CD14-positive monocyte (primary cell): ENCODE measurements at regions not wholly inside any gene's neighbourhood (a gene's known extent, or its start where the extent isn't known, plus 50 kb on each side); places are given as distances from the start of the nearest gene placed in this dataset.

Experiments used
- DNase-seq, 3 donors: peaks; one replicate each; pipeline ENCODE4 v3.0.0-alpha.2; 2011 to 2022
- H2AFZ ChIP-seq: 2 replicates; pipeline ENCODE4 v1.6.0; 2012; ENCODE audit warnings: mild to moderate bottlenecking, low read depth, low read length, inconsistent platforms; ENCODE audit not compliant: insufficient read depth, poor library complexity, severe bottlenecking
- H3K27ac ChIP-seq, 2 donors: 1 replicate in 1 of 2; 2 replicates in 1 of 2; pipeline ENCODE4 v1.5.1; 2012 to 2013; ENCODE audit warnings: low read length in 2 of 2, control low read depth in 1 of 2, inconsistent platforms in 1 of 2, low read depth in 1 of 2, mild to moderate bottlenecking in 1 of 2
- H3K27me3 ChIP-seq, 2 donors: one replicate each; pipeline versions ENCODE4 v1.6.0 to v1.6.1; 2011 to 2013; ENCODE audit warnings: low read length in 2 of 2; ENCODE audit not compliant: control insufficient read depth in 2 of 2, insufficient read depth in 2 of 2
- H3K36me3 ChIP-seq, 2 donors: replicated peaks in 1 of 2; 1 replicate in 1 of 2; 2 replicates in 1 of 2; pipeline versions ENCODE4 v1.5.1 to v1.6.1; 2012 to 2013; ENCODE audit warnings: low read length in 2 of 2, control low read depth in 1 of 2, inconsistent platforms in 1 of 2, mild to moderate bottlenecking in 1 of 2; ENCODE audit not compliant: insufficient read depth in 2 of 2, control insufficient read depth in 1 of 2
- H3K4me1 ChIP-seq, 2 donors: 1 replicate in 1 of 2; 2 replicates in 1 of 2; pipeline versions ENCODE4 v1.5.1 to v1.6.1; 2012 to 2013; ENCODE audit warnings: low read length in 2 of 2, control low read depth in 1 of 2, inconsistent platforms in 1 of 2, mild to moderate bottlenecking in 1 of 2, moderate library complexity in 1 of 2; ENCODE audit not compliant: insufficient read depth in 2 of 2, control insufficient read depth in 1 of 2
- H3K4me2 ChIP-seq: replicated peaks from 2 replicates; pipeline ENCODE3; 2012; ENCODE audit warnings: low read length, moderate library complexity, mild to moderate bottlenecking; ENCODE audit not compliant: poor library complexity, severe bottlenecking; ENCODE audit errors: extremely low read depth
- H3K4me3 ChIP-seq, 3 experiments: fragments of 200-600 bp in 1 of 3; sonication (generic) in 1 of 3; replicated peaks in 1 of 3; 1 replicate in 2 of 3; 2 replicates in 1 of 3; pipeline ENCODE4 v1.5.1; 2011 to 2013; ENCODE audit warnings: low read length in 3 of 3, mild to moderate bottlenecking in 3 of 3, control low read depth in 2 of 3, low read depth in 2 of 3, inconsistent platforms in 1 of 3, moderate library complexity in 1 of 3
- H3K79me2 ChIP-seq: 2 replicates; pipeline ENCODE4 v1.6.0; 2012; ENCODE audit warnings: mild to moderate bottlenecking, control low read depth, inconsistent platforms, low read length, moderate library complexity; ENCODE audit not compliant: insufficient read depth
- H3K9ac ChIP-seq: 2 replicates; pipeline ENCODE4 v1.6.0; 2017; ENCODE audit warnings: low read length, mild to moderate bottlenecking; ENCODE audit not compliant: insufficient read depth, poor library complexity, severe bottlenecking
- H3K9me3 ChIP-seq, 2 donors: replicated peaks in 1 of 2; 1 replicate in 1 of 2; 2 replicates in 1 of 2; pipeline versions ENCODE4 v1.5.1 to v1.6.1; 2012 to 2013; ENCODE audit warnings: low read length in 2 of 2, control low read depth in 1 of 2; ENCODE audit not compliant: control insufficient read depth in 1 of 2, insufficient read depth in 1 of 2
- H4K20me1 ChIP-seq: 2 replicates; pipeline ENCODE4 v1.6.0; 2012; ENCODE audit warnings: mild to moderate bottlenecking, low read length, control low read depth, moderate library complexity; ENCODE audit not compliant: insufficient read depth
- H3K27ac Mint-ChIP-seq, 7 donors: one replicate each; pipeline ENCODE4 v1.8.0; 2020; ENCODE audit warnings: mild to moderate bottlenecking in 7 of 7, mixed read lengths in 7 of 7, moderate library complexity in 6 of 7, inconsistent platforms in 2 of 7
- H3K27me3 Mint-ChIP-seq, 3 donors: one replicate each; pipeline ENCODE4 v1.8.0; 2021 to 2022; ENCODE audit warnings: low read depth in 3 of 3, mild to moderate bottlenecking in 3 of 3, mixed read lengths in 3 of 3, moderate library complexity in 3 of 3, inconsistent platforms in 1 of 3
- H3K36me3 Mint-ChIP-seq, 2 donors: one replicate each; pipeline ENCODE4 v1.8.0; 2020; ENCODE audit warnings: mixed read lengths in 2 of 2, inconsistent platforms in 1 of 2, mild to moderate bottlenecking in 1 of 2
- H3K4me1 Mint-ChIP-seq: one replicate; pipeline ENCODE4 v1.8.0; 2020; ENCODE audit warnings: mild to moderate bottlenecking, mixed read lengths
- H3K4me3 Mint-ChIP-seq, 2 donors: one replicate each; pipeline ENCODE4 v1.8.0; 2020; ENCODE audit warnings: mild to moderate bottlenecking in 2 of 2, mixed read lengths in 2 of 2, moderate library complexity in 1 of 2
- H3K9me3 Mint-ChIP-seq, 7 donors: one replicate each; pipeline ENCODE4 v1.8.0; 2020 to 2022; ENCODE audit warnings: mixed read lengths in 7 of 7, mild to moderate bottlenecking in 6 of 7, moderate library complexity in 6 of 7, inconsistent platforms in 2 of 7
- WGBS: methylation state at CpG from one replicate; pipeline ENCODE4 v1.1.5; 2013; ENCODE audit warnings: missing lambda C conversion rate; ENCODE audit not compliant: insufficient coverage; 5-methylcytosine and 5-hydroxymethylcytosine counted together
- intact Hi-C, 2 donors: fragments of 100-400 bp; cut with micrococcal nuclease; formaldehyde crosslinking; loops; one replicate each; pipeline versions ENCODE4 v1.15.0 to v1.15.1; 2023
- TF ChIP-seq, protein P1 (sequence below): fragments of 200-600 bp; IDR thresholded peaks from one replicate; pipeline ENCODE4 v1.8.0; 2022; ENCODE audit warnings: antibody characterized with exemption, mild to moderate bottlenecking

DNA sequence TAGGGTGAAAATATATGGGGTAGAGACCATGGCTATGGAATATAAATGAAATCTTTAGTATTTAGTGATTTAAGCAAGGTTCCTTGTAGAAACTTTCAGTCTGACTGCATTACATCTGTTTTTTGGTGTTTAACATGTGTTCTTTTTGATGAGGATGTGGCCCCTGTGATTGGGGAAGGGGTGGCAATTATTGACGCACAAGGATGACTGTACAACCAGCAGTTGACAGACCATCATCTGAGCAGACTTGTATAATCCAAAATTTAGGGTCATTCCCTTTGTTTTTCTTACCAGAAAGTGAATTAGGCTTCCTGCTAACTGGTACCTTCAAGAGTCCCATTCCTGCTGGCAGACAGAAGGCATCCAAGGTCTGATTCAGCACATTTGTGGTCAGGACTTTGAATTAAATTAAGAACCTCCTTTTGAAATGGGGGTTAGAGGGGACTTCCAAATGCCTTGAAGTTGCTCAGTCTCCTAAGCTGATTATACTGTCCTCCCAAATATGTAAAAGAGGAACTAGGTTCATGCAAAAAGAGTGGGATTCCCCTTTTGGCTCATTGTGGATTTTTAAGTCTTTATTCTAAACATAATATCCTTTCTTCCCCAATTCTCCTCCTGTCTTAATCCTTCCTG lies 112.4 kb upstream of the CXCL13 start:
- Mint-ChIP-seq H3K9me3 (peaks cover 0 to 5% (median 0%) of the 10 kb centered on the region in 7 donors), H3K4me3 (no peak overlapping the region), H3K36me3 (no peaks in the 10 kb centered on the region), H3K4me1 (peaks cover 3% of the 10 kb centered on the region), H3K27ac (no peak overlapping the region), H3K27me3 (peaks cover 0 to 3% (median 0%) of the 10 kb centered on the region in 3 donors)
- no peaks in the 10 kb centered on the region for H3K79me2 ChIP-seq
- H4K20me1 ChIP-seq = no peaks in the 10 kb centered on the region
- H3K27ac ChIP-seq = no peak overlapping the region
- WGBS = no CpG with 5 or more reads among the region's 1 CpG
- no peak overlapping the region for H3K9ac ChIP-seq
- H3K4me3 ChIP-seq = no peak overlapping the region
- H3K4me1 ChIP-seq = no peaks in the 10 kb centered on the region
- no peak overlapping the region for H2AFZ ChIP-seq
- H3K9me3 ChIP-seq = no peaks in the 10 kb centered on the region
- TF ChIP-seq, protein P1, sequence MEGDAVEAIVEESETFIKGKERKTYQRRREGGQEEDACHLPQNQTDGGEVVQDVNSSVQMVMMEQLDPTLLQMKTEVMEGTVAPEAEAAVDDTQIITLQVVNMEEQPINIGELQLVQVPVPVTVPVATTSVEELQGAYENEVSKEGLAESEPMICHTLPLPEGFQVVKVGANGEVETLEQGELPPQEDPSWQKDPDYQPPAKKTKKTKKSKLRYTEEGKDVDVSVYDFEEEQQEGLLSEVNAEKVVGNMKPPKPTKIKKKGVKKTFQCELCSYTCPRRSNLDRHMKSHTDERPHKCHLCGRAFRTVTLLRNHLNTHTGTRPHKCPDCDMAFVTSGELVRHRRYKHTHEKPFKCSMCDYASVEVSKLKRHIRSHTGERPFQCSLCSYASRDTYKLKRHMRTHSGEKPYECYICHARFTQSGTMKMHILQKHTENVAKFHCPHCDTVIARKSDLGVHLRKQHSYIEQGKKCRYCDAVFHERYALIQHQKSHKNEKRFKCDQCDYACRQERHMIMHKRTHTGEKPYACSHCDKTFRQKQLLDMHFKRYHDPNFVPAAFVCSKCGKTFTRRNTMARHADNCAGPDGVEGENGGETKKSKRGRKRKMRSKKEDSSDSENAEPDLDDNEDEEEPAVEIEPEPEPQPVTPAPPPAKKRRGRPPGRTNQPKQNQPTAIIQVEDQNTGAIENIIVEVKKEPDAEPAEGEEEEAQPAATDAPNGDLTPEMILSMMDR = no peak
- DNase-seq = peak in 1 of 3 donors; percentile 52
- no peak overlapping the region for H3K4me2 ChIP-seq
- no peaks in the 10 kb centered on the region for H3K36me3 ChIP-seq
- H3K27me3 ChIP-seq = no peaks in the 10 kb centered on the region
- intact Hi-C loops = no loop called here

DNA sequence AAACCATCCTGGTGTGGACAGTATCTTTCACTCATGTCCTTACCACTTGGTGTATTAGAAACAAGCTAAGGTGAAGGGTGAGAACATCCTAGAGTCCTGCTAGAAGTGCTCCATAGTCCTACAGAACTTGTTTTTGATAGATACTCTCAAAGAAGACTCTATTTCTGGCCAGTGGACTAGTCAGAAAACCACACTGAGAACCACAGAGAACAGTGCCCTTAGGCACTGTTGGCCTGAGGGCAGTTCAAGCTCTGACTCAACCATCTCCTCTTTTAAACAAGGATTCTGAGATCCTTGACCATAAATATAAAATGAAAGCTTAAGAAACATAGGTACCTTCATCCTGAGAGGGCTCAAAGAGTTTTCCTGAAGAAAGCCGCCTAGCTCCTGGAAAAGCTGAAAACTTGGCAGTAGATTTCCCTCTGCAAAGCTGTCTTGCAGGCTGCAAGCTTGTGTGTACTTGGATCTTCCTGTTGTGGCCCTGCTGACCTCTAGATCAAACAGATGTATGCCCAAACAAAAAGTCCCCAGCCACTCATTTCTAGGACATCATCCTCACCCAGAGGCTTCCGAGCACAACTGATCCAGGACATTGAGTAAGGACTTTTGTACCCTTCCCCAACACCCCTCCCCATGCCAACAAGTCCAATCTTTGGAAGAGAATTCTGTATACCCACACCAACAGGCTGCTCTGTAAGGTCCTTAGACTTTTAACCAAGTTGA lies 111.6 kb upstream of the CXCL13 start:
- Histone ChIP-seq H3K4me3 (no peak overlapping the region), H3K36me3 (no peaks in the 10 kb centered on the region), H3K9me3 (no peaks in the 10 kb centered on the region), H3K27ac (no peak overlapping the region), H4K20me1 (no peaks in the 10 kb centered on the region), H3K4me2 (no peak overlapping the region), H3K79me2 (no peaks in the 10 kb centered on the region), H3K27me3 (no peaks in the 10 kb centered on the region), H2AFZ (no peak overlapping the region), H3K9ac (no peak overlapping the region), H3K4me1 (no peaks in the 10 kb centered on the region)
- DNase-seq = no peak
- intact Hi-C loops = no loop called here
- TF ChIP-seq, protein P1 = no peak
- Mint-ChIP-seq H3K27me3 (peaks cover 0 to 3% (median 0%) of the 10 kb centered on the region in 3 donors), H3K27ac (no peak overlapping the region), H3K36me3 (no peaks in the 10 kb centered on the region), H3K4me1 (peaks cover 3% of the 10 kb centered on the region), H3K4me3 (no peak overlapping the region), H3K9me3 (peaks cover 0 to 4% (median 0%) of the 10 kb centered on the region in 7 donors)
- 100% methylated on average over 2 of the region's 2 CpGs for WGBS
